Kidney capillary endothelial cell (primary cell): ENCODE measurements at regions not wholly inside any gene's neighbourhood (a gene's known extent, or its start where the extent isn't known, plus 50 kb on each side); places are given as distances from the start of the nearest gene placed in this dataset.

ENCODE experiments used
- DNase-seq: peaks from one replicate; pipeline ENCODE4 v3.0.0-alpha.2; 2018; ENCODE audit warnings: low spot score

DNA sequence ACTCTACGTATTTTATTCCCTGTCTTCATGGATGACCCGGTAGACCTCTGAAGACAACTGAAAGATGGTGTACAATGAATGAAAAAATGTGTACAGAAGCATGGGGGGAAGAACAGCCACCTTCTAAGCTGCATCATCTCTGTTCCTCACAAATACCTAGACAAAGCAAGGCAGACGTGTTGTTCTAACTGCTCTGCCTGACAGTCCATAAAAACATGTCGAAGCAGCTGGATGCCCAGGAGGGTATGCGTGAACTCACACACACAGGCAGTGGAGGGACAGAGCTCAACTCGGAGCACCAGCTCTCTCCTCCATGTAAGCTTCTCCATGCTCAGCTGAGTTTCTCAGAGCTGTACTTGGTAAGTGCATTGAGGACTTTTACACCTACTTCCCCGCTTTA, 327.4 kb downstream of the CTTN start:
- no peak for DNase-seq

- DNase-seq, result no peak
Observed at GRCh38 chr11:70727021-70727420, 328.7 kb downstream of the CTTN start.

DNA sequence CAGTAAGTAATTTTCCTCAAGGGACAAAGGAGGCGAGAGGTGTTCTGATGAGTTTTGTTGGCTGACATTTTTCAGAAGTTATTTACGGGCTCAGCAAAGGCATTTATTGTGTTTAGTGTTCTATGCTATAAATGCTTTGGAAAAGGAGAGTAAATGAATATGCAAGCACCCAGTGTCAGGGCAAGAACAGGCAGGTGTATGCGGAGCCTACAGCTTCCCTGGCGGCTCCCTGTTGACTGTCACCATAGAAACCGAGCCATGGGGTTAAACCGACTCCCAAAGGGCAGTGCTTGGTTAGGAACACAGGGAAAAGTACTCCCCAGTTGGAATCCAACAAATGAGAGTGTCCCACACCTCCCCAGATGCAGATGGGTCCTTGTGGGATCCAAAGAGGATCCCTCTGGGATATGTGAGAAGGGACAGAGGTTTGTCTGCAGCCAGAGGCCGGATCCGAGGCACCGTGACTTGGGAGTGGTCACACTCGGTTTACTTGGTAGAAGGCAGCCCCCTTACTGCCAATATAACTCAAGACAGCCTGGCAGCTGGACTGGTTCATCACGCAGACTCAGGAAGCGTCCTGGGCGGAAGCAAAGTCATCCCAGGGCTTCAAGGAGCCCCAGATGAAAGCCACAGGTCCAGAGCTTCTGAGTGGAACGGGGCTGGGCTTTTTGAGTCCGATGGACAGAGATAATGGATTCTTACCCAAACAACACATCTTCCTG, 329.7 kb downstream of the CTTN start:
- no peak for DNase-seq

- DNase-seq, result no peak
Observed at GRCh38 chr11:70729949-70730348, 331.6 kb downstream of the CTTN start.

- no peak for DNase-seq
Observed at GRCh38 chr11:70730411-70730810, 332.1 kb downstream of the CTTN start.

- DNase-seq, result no peak
Observed at GRCh38 chr11:70731271-70732022, 333.1 kb downstream of the CTTN start.

- no peak for DNase-seq
Observed at GRCh38 chr11:70732023-70732880, 333.9 kb downstream of the CTTN start.

DNA sequence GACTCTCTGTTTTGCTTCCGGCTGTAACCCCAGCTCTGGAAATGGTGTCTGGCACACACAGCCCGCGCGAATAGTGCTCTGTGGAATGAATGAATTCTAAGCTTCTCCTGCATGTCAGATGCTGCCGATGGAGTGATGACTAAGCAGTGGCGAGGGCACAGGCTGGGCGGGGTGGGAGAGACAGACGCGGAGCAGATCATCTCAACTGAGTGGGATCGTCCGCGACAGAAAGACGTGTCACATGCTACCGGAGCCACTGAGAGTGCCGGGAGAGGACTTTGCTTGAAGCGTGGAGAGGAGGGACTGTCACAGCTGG, 334.5 kb downstream of the CTTN start:
- DNase-seq, result no peak

DNA sequence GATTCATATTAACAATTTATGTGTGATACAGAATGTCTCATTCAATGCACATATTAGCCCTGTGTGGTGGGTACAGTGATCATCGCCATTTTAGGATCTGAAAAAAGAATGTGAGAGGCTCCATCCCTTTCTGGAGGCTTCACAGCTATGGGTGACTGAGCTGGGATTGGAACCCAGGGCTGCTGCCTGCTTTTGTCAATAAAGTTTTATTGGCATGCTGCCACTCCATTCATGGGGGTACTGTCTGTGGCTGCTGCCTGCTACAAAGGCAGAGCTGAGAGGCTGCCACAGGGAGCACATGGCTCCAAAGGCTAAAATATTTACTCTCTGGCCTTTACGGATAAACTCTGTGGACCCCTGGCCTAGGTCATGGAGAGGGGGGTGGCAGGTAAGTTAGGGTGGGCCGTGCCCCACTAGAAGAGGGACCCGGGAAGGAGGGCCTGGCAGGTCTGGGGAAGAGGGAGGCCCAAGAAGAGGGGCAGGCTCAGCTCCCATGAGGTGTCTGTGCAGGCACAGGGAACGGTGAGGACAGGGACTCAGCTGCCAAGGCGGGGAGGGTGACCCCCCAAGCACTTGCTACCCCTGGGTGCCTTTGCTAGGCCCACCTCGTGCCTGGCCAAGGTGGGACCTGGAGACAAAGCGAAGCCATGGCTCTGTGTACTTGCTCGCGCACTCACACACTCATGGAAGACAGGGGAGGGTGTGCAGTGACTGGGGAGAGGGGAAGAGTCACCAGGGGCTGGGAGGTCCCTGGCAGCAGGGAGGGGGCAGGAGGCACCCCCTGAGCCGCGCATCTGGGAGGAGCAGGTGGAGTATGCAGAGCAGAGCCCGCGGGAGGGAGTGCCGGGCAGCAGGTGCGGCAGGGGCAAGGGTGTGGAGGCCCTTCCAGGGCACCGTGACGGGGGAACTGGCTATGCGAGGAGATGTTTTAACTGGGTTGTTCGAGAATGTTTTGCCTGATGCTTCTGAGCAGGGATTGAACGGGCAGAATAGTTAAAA, 335.3 kb downstream of the CTTN start:
- no peak for DNase-seq

DNA sequence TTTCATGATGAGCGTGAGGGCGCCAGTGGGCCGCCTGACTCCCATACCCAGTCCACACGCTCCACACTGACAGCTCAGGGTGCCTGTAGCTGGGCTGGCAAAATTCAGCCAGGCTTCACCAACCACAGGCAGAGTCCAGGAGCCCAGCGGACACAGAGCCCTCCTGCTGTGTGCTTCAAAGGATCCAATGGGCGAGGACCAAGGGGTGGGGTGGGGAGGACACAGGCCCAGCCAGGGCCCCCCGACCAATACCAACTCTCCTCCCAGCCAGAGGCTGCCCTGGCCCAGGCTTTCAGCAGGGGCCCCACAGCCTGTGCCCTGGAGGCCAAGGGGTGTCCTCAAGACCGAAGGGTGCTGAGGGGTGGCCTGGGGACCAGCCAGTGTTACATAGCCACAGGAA, 336.1 kb downstream of the CTTN start:
- no peak for DNase-seq

GRCh38 chr11:70734911-70735310, 336.6 kb downstream of the CTTN start:
- no peak for DNase-seq

GRCh38 chr11:70735976-70736375, 337.6 kb downstream of the CTTN start:
- DNase-seq, result no peak

- no peak for DNase-seq
Observed at GRCh38 chr11:70736461-70736860, 338.1 kb downstream of the CTTN start.

GRCh38 chr11:70736937-70737640, 338.8 kb downstream of the CTTN start:
- DNase-seq, result no peak

GRCh38 chr11:70737816-70738630, 339.7 kb downstream of the CTTN start:
- no peak for DNase-seq

- DNase-seq, result no peak
Observed at GRCh38 chr11:70738661-70739060, 340.3 kb downstream of the CTTN start.

- DNase-seq, result no peak
Observed at GRCh38 chr11:70739091-70739490, 340.8 kb downstream of the CTTN start.

DNA sequence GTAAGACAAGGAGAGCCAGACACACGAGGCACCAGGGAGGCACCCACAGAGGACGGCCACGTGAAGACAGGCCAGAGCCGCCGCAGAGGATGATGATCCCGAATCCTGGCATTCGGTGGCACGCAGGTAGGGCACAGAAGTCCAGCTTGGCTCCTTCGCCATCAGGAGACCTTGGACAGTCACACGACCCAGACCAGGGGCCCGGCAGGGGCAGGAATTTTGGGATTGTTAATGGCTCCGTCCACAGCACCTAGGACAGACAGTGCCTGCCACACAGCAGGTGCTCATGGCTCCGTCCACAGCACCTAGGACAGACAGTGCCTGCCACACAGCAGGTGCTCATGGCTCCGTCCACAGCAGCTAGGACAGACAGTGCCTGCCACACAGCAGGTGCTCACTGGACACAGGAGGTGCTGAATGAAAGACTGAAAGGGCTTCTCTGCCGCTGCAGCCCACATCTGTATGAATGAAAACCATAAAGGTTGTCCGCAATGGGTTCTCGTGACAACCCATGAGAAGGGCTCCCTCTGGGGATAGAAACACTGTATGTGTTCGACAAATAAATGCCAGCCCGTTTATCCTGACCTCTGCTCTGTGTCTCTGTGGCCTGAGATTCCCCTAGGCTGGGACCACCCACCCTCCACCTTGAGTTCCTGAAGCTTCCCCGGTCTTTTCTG, 341.6 kb downstream of the CTTN start:
- DNase-seq, result no peak

DNA sequence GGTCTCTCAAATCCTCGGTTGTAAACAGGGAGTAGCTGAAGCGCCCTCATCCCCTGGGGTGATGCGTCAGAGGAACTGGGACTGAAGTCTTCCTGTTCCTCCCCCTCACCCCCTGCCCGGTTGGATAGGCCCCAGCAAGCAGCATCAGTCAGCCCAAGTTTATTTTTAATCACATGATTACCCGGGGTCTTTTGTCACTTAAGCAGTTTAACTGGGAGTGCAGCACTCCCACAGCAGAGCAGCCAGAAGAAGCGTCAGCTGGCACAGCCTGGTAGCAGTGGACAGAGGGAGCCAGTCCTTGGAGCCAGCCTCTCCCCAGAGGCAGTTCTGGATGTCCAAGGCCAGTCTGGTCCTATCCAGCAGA, 342.1 kb downstream of the CTTN start:
- no peak for DNase-seq

- no peak for DNase-seq
Observed at GRCh38 chr11:70741085-70741484, 342.8 kb downstream of the CTTN start.
